OCI-LY3 (cell line): ENCODE measurements at regions not wholly inside any gene's neighbourhood (a gene's known extent, or its start where the extent isn't known, plus 50 kb on each side); places are given as distances from the start of the nearest gene placed in this dataset.

Experiments
- EZH2phosphoT487 ChIP-seq: fragments of 200-600 bp; shearing (Covaris generic); IDR thresholded peaks from 2 replicates; pipeline ENCODE4 v1.6.1; 2018; ENCODE audit warnings: antibody characterized with exemption, mixed run types, low read depth
- TF ChIP-seq, protein P1 (sequence below): fragments of 200-600, 300-600 bp; sonication (generic); IDR thresholded peaks from 2 replicates; pipeline ENCODE4 v1.5.1; 2014; ENCODE audit warnings: antibody characterized with exemption, low read length, low read depth

- TF ChIP-seq, protein P1, sequence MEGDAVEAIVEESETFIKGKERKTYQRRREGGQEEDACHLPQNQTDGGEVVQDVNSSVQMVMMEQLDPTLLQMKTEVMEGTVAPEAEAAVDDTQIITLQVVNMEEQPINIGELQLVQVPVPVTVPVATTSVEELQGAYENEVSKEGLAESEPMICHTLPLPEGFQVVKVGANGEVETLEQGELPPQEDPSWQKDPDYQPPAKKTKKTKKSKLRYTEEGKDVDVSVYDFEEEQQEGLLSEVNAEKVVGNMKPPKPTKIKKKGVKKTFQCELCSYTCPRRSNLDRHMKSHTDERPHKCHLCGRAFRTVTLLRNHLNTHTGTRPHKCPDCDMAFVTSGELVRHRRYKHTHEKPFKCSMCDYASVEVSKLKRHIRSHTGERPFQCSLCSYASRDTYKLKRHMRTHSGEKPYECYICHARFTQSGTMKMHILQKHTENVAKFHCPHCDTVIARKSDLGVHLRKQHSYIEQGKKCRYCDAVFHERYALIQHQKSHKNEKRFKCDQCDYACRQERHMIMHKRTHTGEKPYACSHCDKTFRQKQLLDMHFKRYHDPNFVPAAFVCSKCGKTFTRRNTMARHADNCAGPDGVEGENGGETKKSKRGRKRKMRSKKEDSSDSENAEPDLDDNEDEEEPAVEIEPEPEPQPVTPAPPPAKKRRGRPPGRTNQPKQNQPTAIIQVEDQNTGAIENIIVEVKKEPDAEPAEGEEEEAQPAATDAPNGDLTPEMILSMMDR: no peak
- no peak for TF ChIP-seq EZH2phosphoT487
Observed at GRCh38 chr3:21073561-21073960, 677.4 kb downstream of the ZNF385D start.
